ENCODE measurements at regions not wholly inside any gene's neighbourhood (a gene's known extent, or its start where the extent isn't known, plus 50 kb on each side); places are given as distances from the start of the nearest gene placed in this dataset.

- TF ChIP-seq CTCF (IDR thresholded peaks at IDR 0.05) (no peak), POLR2AphosphoS5 (IDR thresholded peaks at IDR 0.05) (no peak), EP300 (IDR thresholded peaks at IDR 0.05) (no peak)
Measured at GRCh38 chr20:11034025-11034424, 360.2 kb upstream of the JAG1 start.

Data from sigmoid colon (tissue), 4 donors.